Lung (tissue), 11 donors: ENCODE measurements at regions not wholly inside any gene's neighbourhood (a gene's known extent, or its start where the extent isn't known, plus 50 kb on each side); places are given as distances from the start of the nearest gene placed in this dataset.

Experiments
- ATAC-seq: fragments of 200-7000 bp; cut with Tn5 transposase; one replicate; pipeline ENCODE4 v1.9.1; 2020; ENCODE audit warnings: moderate number of reproducible peaks; ENCODE audit not compliant: insufficient read depth, low FRiP score
- DNase-seq, 3 donors: peaks; one replicate each; pipeline ENCODE4 v3.0.0-alpha.2; 2013 to 2017
- H3K27ac ChIP-seq, 2 donors: one replicate each; pipeline ENCODE4 v1.5.1; 2013; ENCODE audit warnings: mild to moderate bottlenecking in 2 of 2, moderate library complexity in 2 of 2, control low read depth in 1 of 2, inconsistent platforms in 1 of 2, low read depth in 1 of 2, low read length in 1 of 2
- H3K27me3 ChIP-seq, 3 donors: one replicate each; pipeline ENCODE4 v1.5.1; 2013; ENCODE audit warnings: low read length in 2 of 3; ENCODE audit not compliant: control insufficient read depth in 3 of 3, insufficient read depth in 3 of 3
- H3K36me3 ChIP-seq, 4 donors: one replicate each; pipeline ENCODE4 v1.5.1; 2013; ENCODE audit warnings: low read length in 4 of 4, mild to moderate bottlenecking in 1 of 4, moderate library complexity in 1 of 4; ENCODE audit not compliant: control insufficient read depth in 4 of 4, insufficient read depth in 4 of 4
- H3K4me1 ChIP-seq, 5 donors: one replicate each; pipeline ENCODE4 v1.5.1; 2013; ENCODE audit warnings: low read length in 5 of 5, mild to moderate bottlenecking in 2 of 5, moderate library complexity in 1 of 5; ENCODE audit not compliant: control insufficient read depth in 5 of 5, insufficient read depth in 5 of 5
- H3K4me3 ChIP-seq: one replicate; pipeline ENCODE4 v1.5.1; 2013; ENCODE audit warnings: mild to moderate bottlenecking, control low read depth, moderate library complexity
- H3K9ac ChIP-seq, 2 donors: one replicate each; pipeline ENCODE4 v1.5.1; 2013; ENCODE audit warnings: low read length in 2 of 2, control low read depth in 1 of 2; ENCODE audit not compliant: insufficient read depth in 1 of 2
- H3K9me3 ChIP-seq, 4 donors: one replicate each; pipeline ENCODE4 v1.5.1; 2013; ENCODE audit warnings: low read length in 3 of 4, mild to moderate bottlenecking in 1 of 4, moderate library complexity in 1 of 4; ENCODE audit not compliant: control insufficient read depth in 4 of 4, insufficient read depth in 3 of 4
- WGBS, 2 donors: extraction: QIAGEN DNeasy Blood & Tissue Kit; methylation state at CpG; one replicate each; pipeline ENCODE4 v1.1.7; 2013; 5-methylcytosine and 5-hydroxymethylcytosine counted together
- TF ChIP-seq, protein P1 (sequence below): IDR thresholded peaks from 2 replicates; pipeline ENCODE4 v1.5.1; 2012; ENCODE audit warnings: mild to moderate bottlenecking; ENCODE audit errors: control extremely low read depth, extremely low read depth
- donor health status: control.
- donor health status: control.
- donor health status: Bipolar disorder and iron deficiency.
- donor health status: healthy.
- donor health status: DM: yes; HTN: yes; CAD: no.

DNA sequence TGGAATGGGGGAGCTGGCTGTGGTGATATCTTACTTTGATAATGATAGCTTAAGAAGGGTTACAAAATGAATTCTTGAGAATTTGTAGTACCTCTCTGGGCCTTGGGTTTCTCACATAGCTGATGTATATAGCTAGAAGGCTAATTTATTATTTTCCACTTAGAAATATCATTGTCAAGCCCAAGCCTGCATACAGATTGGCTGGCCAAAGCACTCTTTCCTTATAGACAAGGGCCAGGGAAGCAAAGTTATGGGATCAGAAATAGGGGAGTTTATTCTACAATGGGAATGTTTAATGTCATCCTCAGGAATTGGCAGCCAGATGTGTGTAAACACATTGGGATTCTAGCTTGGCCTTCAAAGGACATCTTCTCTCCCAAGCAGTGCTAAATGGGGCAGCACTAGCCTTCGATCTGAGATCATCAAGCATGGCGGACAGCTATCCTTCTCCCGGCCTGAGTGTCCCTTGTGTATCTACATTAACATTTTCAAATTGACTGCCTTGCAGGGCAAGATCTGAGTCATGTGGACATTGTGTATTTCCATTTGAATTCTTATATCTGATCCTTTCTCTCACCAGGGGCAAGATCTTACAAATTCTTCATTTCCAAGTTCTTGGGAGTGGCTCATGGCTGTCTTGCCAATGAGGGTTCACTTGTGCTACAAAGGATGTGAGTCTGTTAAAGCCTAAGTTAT, 457.2 kb downstream of the ARHGEF28 start:
- Histone ChIP-seq H3K36me3 (peaks cover 0 to 2% (median 0%) of the 10 kb centered on the region in 4 donors), H3K9ac (no peak overlapping the region), H3K9me3 (no peaks in the 10 kb centered on the region), H3K27ac (no peak overlapping the region), H3K27me3 (no peaks in the 10 kb centered on the region), H3K4me1 (peaks cover 0 to 6% (median 0%) of the 10 kb centered on the region in 5 donors), H3K4me3 (no peak overlapping the region)
- WGBS, 2 donors: 65 to 97% methylated on average over 3 of the region's 3 CpGs
- DNase-seq: no peak
- TF ChIP-seq, protein P1, sequence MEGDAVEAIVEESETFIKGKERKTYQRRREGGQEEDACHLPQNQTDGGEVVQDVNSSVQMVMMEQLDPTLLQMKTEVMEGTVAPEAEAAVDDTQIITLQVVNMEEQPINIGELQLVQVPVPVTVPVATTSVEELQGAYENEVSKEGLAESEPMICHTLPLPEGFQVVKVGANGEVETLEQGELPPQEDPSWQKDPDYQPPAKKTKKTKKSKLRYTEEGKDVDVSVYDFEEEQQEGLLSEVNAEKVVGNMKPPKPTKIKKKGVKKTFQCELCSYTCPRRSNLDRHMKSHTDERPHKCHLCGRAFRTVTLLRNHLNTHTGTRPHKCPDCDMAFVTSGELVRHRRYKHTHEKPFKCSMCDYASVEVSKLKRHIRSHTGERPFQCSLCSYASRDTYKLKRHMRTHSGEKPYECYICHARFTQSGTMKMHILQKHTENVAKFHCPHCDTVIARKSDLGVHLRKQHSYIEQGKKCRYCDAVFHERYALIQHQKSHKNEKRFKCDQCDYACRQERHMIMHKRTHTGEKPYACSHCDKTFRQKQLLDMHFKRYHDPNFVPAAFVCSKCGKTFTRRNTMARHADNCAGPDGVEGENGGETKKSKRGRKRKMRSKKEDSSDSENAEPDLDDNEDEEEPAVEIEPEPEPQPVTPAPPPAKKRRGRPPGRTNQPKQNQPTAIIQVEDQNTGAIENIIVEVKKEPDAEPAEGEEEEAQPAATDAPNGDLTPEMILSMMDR: no peak
- ATAC-seq: no peak

DNA sequence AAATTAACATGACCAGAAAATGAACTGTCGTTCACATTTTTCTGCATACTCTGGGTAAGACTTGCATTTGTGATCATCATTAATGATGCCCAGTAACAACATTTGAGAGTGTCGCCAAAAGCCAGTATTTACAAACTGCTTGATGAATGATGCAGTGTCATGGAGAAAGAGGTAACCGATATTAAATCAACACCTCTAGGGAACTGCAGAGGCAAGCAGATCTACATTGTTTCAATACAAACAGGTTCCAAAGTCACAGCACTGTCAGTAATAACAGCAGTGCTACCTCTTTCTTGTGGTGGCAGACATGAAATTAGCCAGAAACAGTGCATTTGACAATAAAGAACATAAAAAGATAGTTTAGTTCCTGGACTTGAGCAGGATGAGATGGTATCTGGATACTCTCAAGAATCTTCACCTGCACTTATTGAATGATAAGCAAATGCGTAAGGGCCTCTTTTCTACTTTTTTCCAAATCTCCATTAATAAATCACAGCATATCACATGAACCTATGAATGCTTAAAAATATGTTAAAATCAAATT, 456.6 kb downstream of the ARHGEF28 start:
- no peak overlapping the region for H3K4me3 ChIP-seq
- H3K9me3 ChIP-seq: no peaks in the 10 kb centered on the region
- DNase-seq: no peak
- TF ChIP-seq, protein P1: no peak
- H3K27me3 ChIP-seq: no peaks in the 10 kb centered on the region
- peaks cover 0 to 6% (median 0%) of the 10 kb centered on the region in 5 donors for H3K4me1 ChIP-seq
- no peak overlapping the region for H3K27ac ChIP-seq
- H3K36me3 ChIP-seq: peaks cover 0 to 2% (median 0%) of the 10 kb centered on the region in 4 donors
- no peak for ATAC-seq
- 93% methylated on average over 4 of the region's 4 CpGs for WGBS, 2 donors
- H3K9ac ChIP-seq: no peak overlapping the region

DNA sequence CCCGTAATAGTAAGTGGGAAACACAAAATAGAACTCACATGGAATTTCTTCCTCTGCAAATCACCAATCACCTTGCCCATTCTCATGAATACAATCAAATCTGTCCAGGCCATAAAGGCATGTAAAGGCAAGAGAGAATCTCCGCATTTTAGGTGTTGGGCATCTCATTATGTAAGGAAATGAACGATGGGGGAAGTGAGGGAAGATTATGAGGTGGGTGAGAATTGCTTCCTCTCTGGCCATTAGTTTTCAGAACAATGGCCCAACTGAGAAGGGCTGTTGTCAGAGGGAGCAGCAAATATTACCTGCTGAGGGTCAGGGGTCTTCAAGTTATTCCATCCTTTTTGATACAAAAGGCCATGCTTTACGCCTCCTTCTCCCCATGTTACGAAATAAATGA, 455.1 kb downstream of the ARHGEF28 start:
- DNase-seq (no peak), ATAC-seq (no peak)
- H3K36me3 ChIP-seq: no peaks in the 10 kb centered on the region
- H3K9me3 ChIP-seq: no peaks in the 10 kb centered on the region
- WGBS, 2 donors: 70 to 94% methylated on average over 5 of the region's 5 CpGs
- H3K27ac ChIP-seq: no peak overlapping the region
- TF ChIP-seq, protein P1: no peak
- H3K27me3 ChIP-seq: no peaks in the 10 kb centered on the region
- peaks cover 0 to 9% (median 0%) of the 10 kb centered on the region in 5 donors for H3K4me1 ChIP-seq
- H3K4me3 ChIP-seq: no peak overlapping the region
- H3K9ac ChIP-seq: no peak overlapping the region
